MM.1S (cell line): ENCODE measurements at regions not wholly inside any gene's neighbourhood (a gene's known extent, or its start where the extent isn't known, plus 50 kb on each side); places are given as distances from the start of the nearest gene placed in this dataset.

Source experiments
- DNase-seq: peaks from one replicate; pipeline ENCODE4 v3.0.0-alpha.2; 2015
- H2AFZ ChIP-seq: fragments of 300-600 bp; sonication (generic); 2 replicates; pipeline ENCODE4 v1.6.0; 2016; ENCODE audit warnings: antibody characterized with exemption, low read length
- H3F3A ChIP-seq: fragments of 300-600 bp; sonication (generic); 2 replicates; pipeline ENCODE4 v1.6.1; 2016; ENCODE audit warnings: mild to moderate bottlenecking, antibody characterized with exemption, low read length, moderate library complexity, mixed read lengths; ENCODE audit not compliant: insufficient read depth
- H3K27ac ChIP-seq: fragments of 300-600 bp; sonication (generic); 2 replicates; pipeline ENCODE4 v1.5.1; 2016; ENCODE audit warnings: mild to moderate bottlenecking, low read length
- H3K27me3 ChIP-seq: fragments of 300-600 bp; sonication (generic); replicated peaks from 2 replicates; pipeline ENCODE4 v1.6.0; 2016; ENCODE audit warnings: low read length; ENCODE audit not compliant: insufficient read depth
- H3K36me3 ChIP-seq: fragments of 300-600 bp; sonication (generic); replicated peaks from 2 replicates; pipeline ENCODE4 v1.6.1; 2016; ENCODE audit warnings: mild to moderate bottlenecking, low read length, mixed read lengths; ENCODE audit not compliant: insufficient read depth
- H3K4me1 ChIP-seq: fragments of 300-600 bp; sonication (generic); 2 replicates; pipeline ENCODE4 v1.6.1; 2016; ENCODE audit warnings: low read length, mixed read lengths
- H3K4me2 ChIP-seq: fragments of 300-600 bp; sonication (generic); 2 replicates; pipeline ENCODE4 v1.6.0; 2016; ENCODE audit warnings: low read depth, low read length
- H3K4me3 ChIP-seq: fragments of 300-600 bp; sonication (generic); 2 replicates; pipeline ENCODE4 v1.5.1; 2016; ENCODE audit warnings: low read length, mixed read lengths
- H3K79me2 ChIP-seq: fragments of 300-600 bp; sonication (generic); 2 replicates; pipeline ENCODE4 v1.6.1; 2016; ENCODE audit warnings: mixed run types, low read length, mixed read lengths
- H3K9ac ChIP-seq: fragments of 300-600 bp; sonication (generic); 2 replicates; pipeline ENCODE4 v1.6.1; 2016; ENCODE audit warnings: low read length, mixed read lengths
- H3K9me2 ChIP-seq: fragments of 300-600 bp; sonication (generic); replicated peaks from 2 replicates; pipeline ENCODE4 v1.6.1; 2016; ENCODE audit warnings: mild to moderate bottlenecking, low read length, mixed read lengths; ENCODE audit not compliant: insufficient read depth
- H3K9me3 ChIP-seq: fragments of 300-600 bp; sonication (generic); replicated peaks from 2 replicates; pipeline ENCODE4 v1.6.1; 2016; ENCODE audit warnings: mild to moderate bottlenecking, low read length, mixed read lengths; ENCODE audit not compliant: insufficient read depth
- H4K20me1 ChIP-seq: fragments of 300-600 bp; sonication (generic); 2 replicates; pipeline ENCODE4 v1.6.1; 2016; ENCODE audit warnings: mild to moderate bottlenecking, low read length, moderate library complexity, mixed read lengths; ENCODE audit not compliant: insufficient read depth
- EZH2 ChIP-seq: fragments of 300-600 bp; sonication (generic); optimal IDR thresholded peaks from 2 replicates; pipeline ENCODE3; 2017; ENCODE audit warnings: low read depth, mild to moderate bottlenecking, antibody characterized with exemption, low read length, mixed read lengths
- EZH2phosphoT487 ChIP-seq: fragments of 300-600 bp; sonication (generic); IDR thresholded peaks from 2 replicates; pipeline ENCODE4 v1.6.1; 2018; ENCODE audit warnings: antibody characterized with exemption, low read length
- TF ChIP-seq, protein P1 (sequence below): fragments of 300-600 bp; sonication (generic); IDR thresholded peaks from 2 replicates; pipeline ENCODE4 v1.5.1; 2016; ENCODE audit warnings: antibody characterized with exemption, low read length, mixed read lengths

GRCh38 chrX:94645726-94646125 lies 971.7 kb downstream of the FAM133A start:
- Histone ChIP-seq H3K9me2 (no peaks in the 10 kb centered on the region), H3K36me3 (no peaks in the 10 kb centered on the region), H3K9ac (no peak overlapping the region), H3K27ac (no peak overlapping the region), H3K79me2 (no peaks in the 10 kb centered on the region), H3F3A (no peaks in the 10 kb centered on the region), H2AFZ (no peak overlapping the region), H3K4me2 (no peak overlapping the region), H3K4me1 (no peaks in the 10 kb centered on the region), H3K9me3 (no peaks in the 10 kb centered on the region), H3K4me3 (no peak overlapping the region), H3K27me3 (no peaks in the 10 kb centered on the region), H4K20me1 (no peaks in the 10 kb centered on the region)
- no peak for DNase-seq
- no peak for TF ChIP-seq EZH2phosphoT487

DNA sequence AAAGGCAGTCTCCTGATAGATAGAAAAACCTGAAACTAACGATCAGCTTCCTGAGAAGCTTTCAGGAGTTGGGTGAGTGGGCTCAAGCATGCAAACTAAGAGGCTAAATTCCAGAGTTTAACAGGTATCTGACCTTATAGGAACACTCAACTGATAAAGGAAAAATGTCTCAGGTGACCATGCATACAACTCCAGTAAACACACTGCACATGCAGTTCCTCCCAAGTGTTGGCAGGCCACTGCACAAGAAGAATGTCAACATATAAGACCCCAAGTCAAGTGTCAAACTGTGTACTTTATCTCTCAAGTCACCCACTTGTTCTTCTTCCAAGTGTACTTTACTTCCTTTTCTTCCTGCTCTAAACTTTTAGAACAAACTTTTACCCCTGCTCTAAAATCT lies 981.2 kb downstream of the FAM133A start:
- Histone ChIP-seq H3K27ac (no peak overlapping the region), H3K36me3 (no peaks in the 10 kb centered on the region), H3K4me3 (no peak overlapping the region), H3K27me3 (no peaks in the 10 kb centered on the region), H3K4me1 (no peaks in the 10 kb centered on the region), H4K20me1 (no peaks in the 10 kb centered on the region), H3K9me3 (no peaks in the 10 kb centered on the region), H3K79me2 (no peaks in the 10 kb centered on the region), H3K4me2 (no peak overlapping the region), H3K9me2 (no peaks in the 10 kb centered on the region), H2AFZ (no peak overlapping the region), H3K9ac (no peak overlapping the region), H3F3A (no peaks in the 10 kb centered on the region)
- TF ChIP-seq, protein P1, sequence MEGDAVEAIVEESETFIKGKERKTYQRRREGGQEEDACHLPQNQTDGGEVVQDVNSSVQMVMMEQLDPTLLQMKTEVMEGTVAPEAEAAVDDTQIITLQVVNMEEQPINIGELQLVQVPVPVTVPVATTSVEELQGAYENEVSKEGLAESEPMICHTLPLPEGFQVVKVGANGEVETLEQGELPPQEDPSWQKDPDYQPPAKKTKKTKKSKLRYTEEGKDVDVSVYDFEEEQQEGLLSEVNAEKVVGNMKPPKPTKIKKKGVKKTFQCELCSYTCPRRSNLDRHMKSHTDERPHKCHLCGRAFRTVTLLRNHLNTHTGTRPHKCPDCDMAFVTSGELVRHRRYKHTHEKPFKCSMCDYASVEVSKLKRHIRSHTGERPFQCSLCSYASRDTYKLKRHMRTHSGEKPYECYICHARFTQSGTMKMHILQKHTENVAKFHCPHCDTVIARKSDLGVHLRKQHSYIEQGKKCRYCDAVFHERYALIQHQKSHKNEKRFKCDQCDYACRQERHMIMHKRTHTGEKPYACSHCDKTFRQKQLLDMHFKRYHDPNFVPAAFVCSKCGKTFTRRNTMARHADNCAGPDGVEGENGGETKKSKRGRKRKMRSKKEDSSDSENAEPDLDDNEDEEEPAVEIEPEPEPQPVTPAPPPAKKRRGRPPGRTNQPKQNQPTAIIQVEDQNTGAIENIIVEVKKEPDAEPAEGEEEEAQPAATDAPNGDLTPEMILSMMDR: no peak
- no peak for TF ChIP-seq EZH2
- TF ChIP-seq EZH2phosphoT487: no peak
- DNase-seq: no peak

GRCh38 chrX:94662689-94663088 lies 988.7 kb downstream of the FAM133A start:
- no peaks in the 10 kb centered on the region for H3K9me2 ChIP-seq
- H3K27me3 ChIP-seq: no peaks in the 10 kb centered on the region
- H3K9ac ChIP-seq: no peak overlapping the region
- H4K20me1 ChIP-seq: no peaks in the 10 kb centered on the region
- H3K9me3 ChIP-seq: no peaks in the 10 kb centered on the region
- H2AFZ ChIP-seq: no peak overlapping the region
- no peaks in the 10 kb centered on the region for H3K36me3 ChIP-seq
- H3K27ac ChIP-seq: no peak overlapping the region
- peak; percentile 37 for DNase-seq
- H3F3A ChIP-seq: no peaks in the 10 kb centered on the region
- H3K4me1 ChIP-seq: no peaks in the 10 kb centered on the region
- H3K4me2 ChIP-seq: no peak overlapping the region
- TF ChIP-seq, protein P1: peak; percentile 15
- TF ChIP-seq EZH2phosphoT487: no peak
- no peaks in the 10 kb centered on the region for H3K79me2 ChIP-seq
- H3K4me3 ChIP-seq: no peak overlapping the region

GRCh38 chrX:94676285-94676684 lies 1002.3 kb downstream of the FAM133A start:
- H3K9me2 ChIP-seq: no peaks in the 10 kb centered on the region
- H3K4me1 ChIP-seq: 0 out of 2 replicates have a peak, but pooled peaks cover 8% of the 10 kb centered on the region
- no peak overlapping the region for H2AFZ ChIP-seq
- no peak overlapping the region for H3K9ac ChIP-seq
- no peaks in the 10 kb centered on the region for H3K27me3 ChIP-seq
- TF ChIP-seq, protein P1: no peak
- TF ChIP-seq EZH2: no peak
- no peak for TF ChIP-seq EZH2phosphoT487
- H3F3A ChIP-seq: no peaks in the 10 kb centered on the region
- no peak for DNase-seq
- H3K27ac ChIP-seq: no peak overlapping the region
- H3K36me3 ChIP-seq: no peaks in the 10 kb centered on the region
- H3K4me2 ChIP-seq: no peak overlapping the region
- H3K4me3 ChIP-seq: no peak overlapping the region
- H3K79me2 ChIP-seq: no peaks in the 10 kb centered on the region
- H3K9me3 ChIP-seq: no peaks in the 10 kb centered on the region
- no peaks in the 10 kb centered on the region for H4K20me1 ChIP-seq
